SU-DHL-6 (cell line): ENCODE measurements at regions not wholly inside any gene's neighbourhood (a gene's known extent, or its start where the extent isn't known, plus 50 kb on each side); places are given as distances from the start of the nearest gene placed in this dataset.

Source experiments
- CTCF ChIP-seq: fragments of 200-600 bp; sonication (generic); IDR thresholded peaks from one replicate; pipeline ENCODE4 v1.5.1; 2017; ENCODE audit warnings: antibody characterized with exemption, mild to moderate bottlenecking, low read length, moderate library complexity; ENCODE audit not compliant: insufficient read depth, poor library complexity, severe bottlenecking
- EZH2phosphoT487 ChIP-seq: fragments of 200-600 bp; sonication (generic), shearing (Covaris generic); conservative IDR thresholded peaks from 2 replicates; pipeline ENCODE4 v1.6.1; 2018; ENCODE audit warnings: mild to moderate bottlenecking, antibody characterized with exemption, low read length, moderate library complexity, mixed read lengths

- no peak for TF ChIP-seq CTCF
- TF ChIP-seq EZH2phosphoT487 = no peak
Observed at GRCh38 chr5:27437594-27438200, 399.3 kb upstream of the CDH9 start.
